Transverse colon (tissue), 4 donors: ENCODE measurements at regions not wholly inside any gene's neighbourhood (a gene's known extent, or its start where the extent isn't known, plus 50 kb on each side); places are given as distances from the start of the nearest gene placed in this dataset.

Source experiments
- POLR2AphosphoS5 ChIP-seq, 3 donors: sonication (generic); formaldehyde crosslinking; IDR thresholded peaks; one replicate each; pipeline ENCODE4 v1.6.1; 2016; ENCODE audit warnings: antibody characterized with exemption in 3 of 3
- TF ChIP-seq, protein P1 (sequence below), 5 experiments: fragments of 200-600 bp in 3 of 5; fragments of 450-650 bp in 2 of 5; sonication (generic) in 3 of 5; IDR thresholded peaks; 1 replicate in 2 of 5; 2 replicates in 3 of 5; pipeline ENCODE4 v1.5.1; 2016 to 2017; ENCODE audit warnings: antibody characterized with exemption in 5 of 5, inconsistent platforms in 3 of 5, mild to moderate bottlenecking in 2 of 5, moderate library complexity in 1 of 5

- TF ChIP-seq, protein P1, sequence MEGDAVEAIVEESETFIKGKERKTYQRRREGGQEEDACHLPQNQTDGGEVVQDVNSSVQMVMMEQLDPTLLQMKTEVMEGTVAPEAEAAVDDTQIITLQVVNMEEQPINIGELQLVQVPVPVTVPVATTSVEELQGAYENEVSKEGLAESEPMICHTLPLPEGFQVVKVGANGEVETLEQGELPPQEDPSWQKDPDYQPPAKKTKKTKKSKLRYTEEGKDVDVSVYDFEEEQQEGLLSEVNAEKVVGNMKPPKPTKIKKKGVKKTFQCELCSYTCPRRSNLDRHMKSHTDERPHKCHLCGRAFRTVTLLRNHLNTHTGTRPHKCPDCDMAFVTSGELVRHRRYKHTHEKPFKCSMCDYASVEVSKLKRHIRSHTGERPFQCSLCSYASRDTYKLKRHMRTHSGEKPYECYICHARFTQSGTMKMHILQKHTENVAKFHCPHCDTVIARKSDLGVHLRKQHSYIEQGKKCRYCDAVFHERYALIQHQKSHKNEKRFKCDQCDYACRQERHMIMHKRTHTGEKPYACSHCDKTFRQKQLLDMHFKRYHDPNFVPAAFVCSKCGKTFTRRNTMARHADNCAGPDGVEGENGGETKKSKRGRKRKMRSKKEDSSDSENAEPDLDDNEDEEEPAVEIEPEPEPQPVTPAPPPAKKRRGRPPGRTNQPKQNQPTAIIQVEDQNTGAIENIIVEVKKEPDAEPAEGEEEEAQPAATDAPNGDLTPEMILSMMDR (IDR thresholded peaks at IDR 0.05) = no peak
- no peak for TF ChIP-seq POLR2AphosphoS5 (IDR thresholded peaks at IDR 0.05)
These were observed 76.2 kb upstream of the SPIN1 start for GRCh38 chr9:88312045-88312444.
